ENCODE measurements at regions not wholly inside any gene's neighbourhood (a gene's known extent, or its start where the extent isn't known, plus 50 kb on each side); places are given as distances from the start of the nearest gene placed in this dataset.

DNA sequence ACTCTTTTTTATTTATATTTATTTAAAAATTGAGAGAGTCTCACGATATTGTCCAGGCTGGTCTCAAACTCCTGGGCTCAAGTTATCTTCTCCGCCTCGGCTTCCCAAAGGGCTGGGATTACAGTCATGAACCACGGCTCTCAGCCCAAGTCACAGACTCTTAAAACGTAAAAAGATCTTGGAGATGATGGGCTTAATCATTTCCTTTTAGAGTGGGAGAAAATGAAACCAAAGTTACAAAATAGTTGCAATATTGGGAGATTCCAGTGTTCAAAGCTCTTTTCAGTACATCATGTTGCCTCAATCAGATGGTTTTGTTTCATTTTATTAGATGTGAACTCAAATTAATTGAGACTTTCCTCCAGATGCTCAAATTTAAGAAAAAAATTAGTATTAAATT lies 151.4 kb upstream of the XPO1 start:
- no peak overlapping the region for H4K91ac ChIP-seq (replicated peaks; ENCODE audit: insufficient read length, low read length)
- no peak overlapping the region for H3K18ac ChIP-seq (ENCODE audit: extremely low read depth, low read length)
- no peak overlapping the region for H2AK5ac ChIP-seq (ENCODE audit: low read depth, low read length)
- no peak overlapping the region for H4K8ac ChIP-seq (ENCODE audit: extremely low read depth, insufficient read depth, low read length)
- H3K36me3 ChIP-seq (ENCODE audit: control insufficient read depth in 2 of 4, insufficient read depth in 4 of 4, low read length in 3 of 4) = no peaks in the 10 kb centered on the region
- no peak overlapping the region for H3K4me2 ChIP-seq (ENCODE audit: insufficient read depth in 1 of 2, low read depth in 2 of 2, low read length in 2 of 2)
- no peak overlapping the region for H3K9ac ChIP-seq (replicated peaks in 1 of 4; ENCODE audit: extremely low read depth in 1 of 4, low read depth in 3 of 4, low read length in 3 of 4)
- H3K79me1 ChIP-seq (ENCODE audit: low read depth, low read length) = no peaks in the 10 kb centered on the region
- no peak overlapping the region for H2BK12ac ChIP-seq (ENCODE audit: low read depth, low read length)
- no peaks in the 10 kb centered on the region for H3K27me3 ChIP-seq (replicated peaks in 1 of 4; ENCODE audit: control insufficient read depth in 3 of 4, extremely low read depth in 1 of 4, insufficient read depth in 3 of 4, low read length in 3 of 4)
- ChIA-PET CTCF (ENCODE audit: partially characterized antibody) (no interaction called here), POLR2A (ENCODE audit: partially characterized antibody) (no interaction called here)
- no peak overlapping the region for H2BK15ac ChIP-seq (ENCODE audit: low read length)
- no peak overlapping the region for H2BK120ac ChIP-seq (replicated peaks; ENCODE audit: low read depth, low read length)
- no peak overlapping the region for H3K4ac ChIP-seq (replicated peaks; ENCODE audit: insufficient read length, low read depth, low read length)
- H3K56ac ChIP-seq (replicated peaks; ENCODE audit: insufficient read length, low read depth, low read length) = no peak overlapping the region
- TF ChIP-seq SIX5 (IDR thresholded peaks at IDR 0.05; ENCODE audit: low read depth, low read length) (no peak), SP4 (IDR thresholded peaks at IDR 0.05; ENCODE audit: low read length) (no peak), BCL11A (IDR thresholded peaks at IDR 0.05; ENCODE audit: low read depth in 2 of 2, low read length in 2 of 2) (no peak), KDM4A (IDR thresholded peaks at IDR 0.05; ENCODE audit: low read depth, low read length, severe bottlenecking) (no peak), TAF1 (IDR thresholded peaks at IDR 0.05; ENCODE audit: low read depth, low read length) (no peak), SAP30 (IDR thresholded peaks at IDR 0.05; ENCODE audit: insufficient read depth, insufficient replicate concordance, low read length) (no peak), TAF7 (optimal IDR thresholded peaks at IDR 0.05; ENCODE audit: borderline replicate concordance, low read depth, low read length) (no peak), SP1 (IDR thresholded peaks at IDR 0.05; ENCODE audit: low read depth, low read length) (no peak), SUZ12 (IDR thresholded peaks at IDR 0.05; ENCODE audit: low read length) (no peak), HDAC2 (IDR thresholded peaks at IDR 0.05; ENCODE audit: borderline replicate concordance in 1 of 2, low read depth in 2 of 2, low read length in 2 of 2) (no peak), RFX5 (IDR thresholded peaks at IDR 0.05; ENCODE audit: borderline replicate concordance, low read depth, low read length) (no peak)
- TF ChIP-seq, protein P1, sequence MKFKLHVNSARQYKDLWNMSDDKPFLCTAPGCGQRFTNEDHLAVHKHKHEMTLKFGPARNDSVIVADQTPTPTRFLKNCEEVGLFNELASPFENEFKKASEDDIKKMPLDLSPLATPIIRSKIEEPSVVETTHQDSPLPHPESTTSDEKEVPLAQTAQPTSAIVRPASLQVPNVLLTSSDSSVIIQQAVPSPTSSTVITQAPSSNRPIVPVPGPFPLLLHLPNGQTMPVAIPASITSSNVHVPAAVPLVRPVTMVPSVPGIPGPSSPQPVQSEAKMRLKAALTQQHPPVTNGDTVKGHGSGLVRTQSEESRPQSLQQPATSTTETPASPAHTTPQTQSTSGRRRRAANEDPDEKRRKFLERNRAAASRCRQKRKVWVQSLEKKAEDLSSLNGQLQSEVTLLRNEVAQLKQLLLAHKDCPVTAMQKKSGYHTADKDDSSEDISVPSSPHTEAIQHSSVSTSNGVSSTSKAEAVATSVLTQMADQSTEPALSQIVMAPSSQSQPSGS (IDR thresholded peaks at IDR 0.05; ENCODE audit: low read length) = no peak
- FAIRE-seq (no peak), DNase-seq (ENCODE audit: low read depth in 1 of 2, low spot score in 2 of 2) (no peak)
- H3K27ac ChIP-seq (ENCODE audit: low read depth, low read length) = no peak overlapping the region
- no peak overlapping the region for H3K14ac ChIP-seq (ENCODE audit: insufficient read length)
- H3K4me1 ChIP-seq (replicated peaks in 1 of 4; ENCODE audit: control insufficient read depth in 3 of 4, insufficient read depth in 4 of 4, low read length in 3 of 4) = no peaks in the 10 kb centered on the region; a peak in 1 of 7 replicates
- H4K20me1 ChIP-seq (replicated peaks in 1 of 2; ENCODE audit: control insufficient read depth in 1 of 2, insufficient read depth in 2 of 2, low read length in 2 of 2) = no peaks in the 10 kb centered on the region
- no peak overlapping the region for H4K5ac ChIP-seq (ENCODE audit: insufficient read length, low read depth, low read length)
- H3K23me2 ChIP-seq (ENCODE audit: low read depth, low read length) = no peaks in the 10 kb centered on the region
- no peaks in the 10 kb centered on the region for H3K79me2 ChIP-seq (ENCODE audit: control insufficient read depth in 1 of 2, insufficient read depth in 2 of 2, low read length in 2 of 2)
- H3K23ac ChIP-seq (ENCODE audit: insufficient read length) = no peak overlapping the region
- no peak overlapping the region for H3K4me3 ChIP-seq (ENCODE audit: extremely low read depth in 1 of 4, insufficient read depth in 2 of 4, low read depth in 3 of 4, low read length in 4 of 4)
- WGBS, 2 experiments (ENCODE audit: extremely low coverage in 1 of 2, insufficient coverage in 1 of 2, insufficient read length in 1 of 2, insufficient replicate concordance in 2 of 2, low coverage in 1 of 2, low lambda C conversion rate in 2 of 2, missing lambda C conversion rate in 1 of 2) = 94% methylated on average over 5 of the region's 5 CpGs; no CpG with 5 or more reads in 1 of the 2 experiments
- H2BK5ac ChIP-seq (ENCODE audit: low read depth, low read length) = no peak overlapping the region
- no peaks in the 10 kb centered on the region for H3K9me3 ChIP-seq (ENCODE audit: insufficient read depth in 2 of 2, low read depth in 1 of 2, low read length in 1 of 2)
- H2BK20ac ChIP-seq (ENCODE audit: low read length) = no peak overlapping the region
- H2AFZ ChIP-seq (ENCODE audit: low read length) = no peak overlapping the region

Data from H1 (cell line).